ENCODE measurements at regions not wholly inside any gene's neighbourhood (a gene's known extent, or its start where the extent isn't known, plus 50 kb on each side); places are given as distances from the start of the nearest gene placed in this dataset.
A peak's percentile ranks its signal among the peaks of the same experiment; 100 is the strongest.

GRCh38 chr20:59411589-59411988 is 111.2 kb downstream of the EDN3 start:
- TF ChIP-seq ZNF274 (IDR thresholded peaks at IDR 0.05; ENCODE audit: low read depth, low read length) (no peak), YY1 (IDR thresholded peaks at IDR 0.05; ENCODE audit: insufficient read depth, insufficient read length) (no peak), SUZ12 (IDR thresholded peaks at IDR 0.05; ENCODE audit: extremely low read depth, insufficient read depth, insufficient read length) (no peak)
- Histone ChIP-seq H3K4me1 (ENCODE audit: insufficient read depth, insufficient read length) (peaks cover 3% of the 10 kb centered on the region), H3K27me3 (ENCODE audit: insufficient read depth, insufficient read length) (peaks cover 5% of the 10 kb centered on the region), H3K9me3 (ENCODE audit: insufficient read depth, low read length) (no peaks in the 10 kb centered on the region), H3K36me3 (ENCODE audit: insufficient read depth, insufficient read length, low read length) (no peaks in the 10 kb centered on the region), H3K4me3 (ENCODE audit: insufficient read length, low read depth) (no peak overlapping the region), H3K9ac (ENCODE audit: insufficient read length, low read depth) (peak overlapping the region; percentile 0)
- no peak for DNase-seq (ENCODE audit: low read depth, low spot score)

- Histone ChIP-seq H3K9ac (ENCODE audit: insufficient read length, low read depth) (no peak overlapping the region), H3K36me3 (ENCODE audit: insufficient read depth, insufficient read length, low read length) (no peaks in the 10 kb centered on the region), H3K27me3 (ENCODE audit: insufficient read depth, insufficient read length) (peaks cover under 1% of the 10 kb centered on the region), H3K9me3 (ENCODE audit: insufficient read depth, low read length) (no peaks in the 10 kb centered on the region), H3K4me1 (ENCODE audit: insufficient read depth, insufficient read length) (peaks cover 3% of the 10 kb centered on the region), H3K4me3 (ENCODE audit: insufficient read length, low read depth) (no peak overlapping the region)
- DNase-seq (ENCODE audit: low read depth, low spot score) = no peak
- TF ChIP-seq ZNF274 (IDR thresholded peaks at IDR 0.05; ENCODE audit: low read depth, low read length) = no peak
- TF ChIP-seq YY1 (IDR thresholded peaks at IDR 0.05; ENCODE audit: insufficient read depth, insufficient read length) = no peak
These were observed 111.8 kb downstream of the EDN3 start for GRCh38 chr20:59412181-59412580.

- Histone ChIP-seq H3K27me3 (ENCODE audit: insufficient read depth, insufficient read length) (no peaks in the 10 kb centered on the region), H3K9me3 (ENCODE audit: insufficient read depth, low read length) (no peaks in the 10 kb centered on the region), H3K4me3 (ENCODE audit: insufficient read length, low read depth) (no peak overlapping the region), H3K36me3 (ENCODE audit: insufficient read depth, insufficient read length, low read length) (no peaks in the 10 kb centered on the region), H3K4me1 (ENCODE audit: insufficient read depth, insufficient read length) (peaks cover 3% of the 10 kb centered on the region), H3K9ac (ENCODE audit: insufficient read length, low read depth) (no peak overlapping the region)
- TF ChIP-seq SUZ12 (IDR thresholded peaks at IDR 0.05; ENCODE audit: extremely low read depth, insufficient read depth, insufficient read length) = no peak
- no peak for TF ChIP-seq ZNF274 (IDR thresholded peaks at IDR 0.05; ENCODE audit: low read depth, low read length)
- no peak for TF ChIP-seq YY1 (IDR thresholded peaks at IDR 0.05; ENCODE audit: insufficient read depth, insufficient read length)
- DNase-seq (ENCODE audit: low read depth, low spot score) = peak; percentile 44
These were observed 112.5 kb downstream of the EDN3 start for GRCh38 chr20:59412875-59413284.

DNA sequence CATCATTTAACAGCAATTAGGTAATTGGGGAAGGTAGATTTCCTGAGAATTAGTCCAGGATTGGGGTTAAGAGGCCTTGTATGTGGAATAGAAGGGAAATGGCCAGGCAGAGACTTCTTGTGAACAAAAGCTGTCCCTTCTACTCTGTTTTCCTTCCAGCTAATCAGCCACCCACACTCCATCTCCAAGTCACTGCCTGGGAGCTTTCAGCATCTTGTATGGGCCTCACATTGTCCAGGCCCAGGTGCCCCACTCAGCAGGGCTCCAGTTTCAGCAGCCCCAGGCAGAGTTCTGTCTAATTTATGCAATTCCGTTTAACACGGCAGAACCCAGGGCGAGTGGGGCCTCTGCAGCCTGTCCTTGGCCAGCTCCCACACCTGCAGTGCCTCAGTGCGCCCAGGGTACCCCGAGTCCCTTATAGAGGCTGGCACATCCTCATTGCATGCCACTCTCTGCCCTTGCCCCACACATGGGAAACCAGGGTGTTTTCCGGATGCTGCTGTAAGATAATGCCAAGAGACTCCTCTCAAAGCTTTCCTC is 113.0 kb downstream of the EDN3 start:
- peaks cover 3% of the 10 kb centered on the region for H3K4me1 ChIP-seq (ENCODE audit: insufficient read depth, insufficient read length)
- DNase-seq (ENCODE audit: low read depth, low spot score) = no peak
- H3K36me3 ChIP-seq (ENCODE audit: insufficient read depth, insufficient read length, low read length) = no peaks in the 10 kb centered on the region
- peaks cover 4% of the 10 kb centered on the region for H3K27me3 ChIP-seq (ENCODE audit: insufficient read depth, insufficient read length)
- no peak overlapping the region for H3K4me3 ChIP-seq (ENCODE audit: insufficient read length, low read depth)
- no peak overlapping the region for H3K9ac ChIP-seq (ENCODE audit: insufficient read length, low read depth)
- TF ChIP-seq SUZ12 (IDR thresholded peaks at IDR 0.05; ENCODE audit: extremely low read depth, insufficient read depth, insufficient read length) (no peak), ZNF274 (IDR thresholded peaks at IDR 0.05; ENCODE audit: low read depth, low read length) (no peak), YY1 (IDR thresholded peaks at IDR 0.05; ENCODE audit: insufficient read depth, insufficient read length) (no peak)
- H3K9me3 ChIP-seq (ENCODE audit: insufficient read depth, low read length) = no peaks in the 10 kb centered on the region

DNA sequence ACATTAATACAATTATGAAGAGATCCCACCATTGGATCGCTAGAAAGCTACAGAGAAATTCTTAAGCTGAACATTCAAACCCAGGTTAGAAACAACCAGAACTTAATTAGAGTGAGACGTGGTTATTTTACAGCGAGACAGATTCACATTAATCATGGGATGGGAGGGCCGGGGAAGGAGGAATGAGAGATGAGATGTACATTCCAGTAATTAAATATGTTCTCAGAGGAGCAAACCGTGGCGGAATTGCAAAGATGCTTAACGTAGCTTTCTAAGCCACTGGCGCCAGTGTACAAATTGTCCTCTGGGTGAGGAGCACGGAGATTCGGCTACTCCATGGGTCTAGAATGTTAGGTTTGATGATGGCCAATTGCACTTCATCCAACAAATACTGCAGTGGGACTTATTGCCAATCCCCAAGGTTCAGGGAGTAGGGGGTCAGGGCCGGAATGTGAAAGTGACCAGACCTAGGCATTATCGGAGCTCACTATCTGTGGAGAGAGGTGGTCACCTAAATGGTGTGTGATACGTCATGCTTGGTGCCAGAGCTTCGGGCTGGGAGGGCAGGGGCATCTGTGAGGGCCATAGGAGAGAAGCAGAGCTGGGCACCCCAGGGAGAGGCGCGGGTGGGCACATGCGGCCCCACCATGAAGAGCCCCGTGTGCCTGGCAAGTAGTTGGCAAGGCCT is 114.7 kb downstream of the EDN3 start:
- H3K4me3 ChIP-seq (ENCODE audit: insufficient read length, low read depth) = no peak overlapping the region
- no peak for TF ChIP-seq ZNF274 (IDR thresholded peaks at IDR 0.05; ENCODE audit: low read depth, low read length)
- TF ChIP-seq SUZ12 (IDR thresholded peaks at IDR 0.05; ENCODE audit: extremely low read depth, insufficient read depth, insufficient read length) = no peak
- TF ChIP-seq YY1 (IDR thresholded peaks at IDR 0.05; ENCODE audit: insufficient read depth, insufficient read length) = no peak
- peaks cover 3% of the 10 kb centered on the region for H3K4me1 ChIP-seq (ENCODE audit: insufficient read depth, insufficient read length)
- no peaks in the 10 kb centered on the region for H3K36me3 ChIP-seq (ENCODE audit: insufficient read depth, insufficient read length, low read length)
- peaks cover 13% of the 10 kb centered on the region for H3K27me3 ChIP-seq (ENCODE audit: insufficient read depth, insufficient read length)
- no peak for DNase-seq (ENCODE audit: low read depth, low spot score)
- no peaks in the 10 kb centered on the region for H3K9me3 ChIP-seq (ENCODE audit: insufficient read depth, low read length)
- no peak overlapping the region for H3K9ac ChIP-seq (ENCODE audit: insufficient read length, low read depth)

- TF ChIP-seq ZNF274 (IDR thresholded peaks at IDR 0.05; ENCODE audit: low read depth, low read length) (no peak), YY1 (IDR thresholded peaks at IDR 0.05; ENCODE audit: insufficient read depth, insufficient read length) (no peak), SUZ12 (IDR thresholded peaks at IDR 0.05; ENCODE audit: extremely low read depth, insufficient read depth, insufficient read length) (no peak)
- DNase-seq (ENCODE audit: low read depth, low spot score) = no peak
- Histone ChIP-seq H3K9me3 (ENCODE audit: insufficient read depth, low read length) (no peaks in the 10 kb centered on the region), H3K4me3 (ENCODE audit: insufficient read length, low read depth) (no peak overlapping the region), H3K9ac (ENCODE audit: insufficient read length, low read depth) (no peak overlapping the region), H3K36me3 (ENCODE audit: insufficient read depth, insufficient read length, low read length) (no peaks in the 10 kb centered on the region), H3K27me3 (ENCODE audit: insufficient read depth, insufficient read length) (peaks cover 14% of the 10 kb centered on the region), H3K4me1 (ENCODE audit: insufficient read depth, insufficient read length) (peaks cover 3% of the 10 kb centered on the region)
These were observed 116.5 kb downstream of the EDN3 start for GRCh38 chr20:59416916-59417315.

DNA sequence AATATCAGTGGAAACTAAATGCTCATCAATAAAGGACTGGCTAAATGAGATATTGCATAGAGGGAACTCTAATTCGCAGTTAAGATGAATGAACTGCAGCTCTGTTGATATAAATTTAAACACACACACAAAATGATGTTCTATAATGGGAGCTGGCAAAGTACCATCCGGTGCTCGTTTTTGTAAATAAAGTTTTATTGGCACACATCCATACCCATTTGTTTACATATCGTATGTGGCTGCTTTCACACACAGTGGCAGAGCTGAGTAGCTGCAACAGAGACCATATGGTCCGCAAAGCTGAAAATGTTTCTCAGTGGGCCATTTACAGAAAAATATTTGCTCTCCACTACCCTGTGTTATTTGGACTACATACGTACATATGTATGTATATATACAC is 120.7 kb downstream of the EDN3 start:
- Histone ChIP-seq H3K36me3 (ENCODE audit: insufficient read depth, insufficient read length, low read length) (no peaks in the 10 kb centered on the region), H3K9me3 (ENCODE audit: insufficient read depth, low read length) (no peaks in the 10 kb centered on the region), H3K27me3 (ENCODE audit: insufficient read depth, insufficient read length) (peaks cover 16% of the 10 kb centered on the region), H3K9ac (ENCODE audit: insufficient read length, low read depth) (no peak overlapping the region), H3K4me1 (ENCODE audit: insufficient read depth, insufficient read length) (no peaks in the 10 kb centered on the region), H3K4me3 (ENCODE audit: insufficient read length, low read depth) (no peak overlapping the region)
- TF ChIP-seq YY1 (IDR thresholded peaks at IDR 0.05; ENCODE audit: insufficient read depth, insufficient read length) = no peak
- TF ChIP-seq SUZ12 (IDR thresholded peaks at IDR 0.05; ENCODE audit: extremely low read depth, insufficient read depth, insufficient read length) = no peak
- no peak for TF ChIP-seq ZNF274 (IDR thresholded peaks at IDR 0.05; ENCODE audit: low read depth, low read length)
- DNase-seq (ENCODE audit: low read depth, low spot score) = no peak
